NT2/D1 (cell line): ENCODE measurements at regions not wholly inside any gene's neighbourhood (a gene's known extent, or its start where the extent isn't known, plus 50 kb on each side); places are given as distances from the start of the nearest gene placed in this dataset.

Source experiments
- YY1 ChIP-seq: IDR thresholded peaks from 2 replicates; pipeline ENCODE4 v1.6.1; 2011; ENCODE audit not compliant: insufficient read length, insufficient read depth
- ZNF274 ChIP-seq: IDR thresholded peaks from 2 replicates; pipeline ENCODE4 v1.6.1; 2011; ENCODE audit warnings: mild to moderate bottlenecking, low read depth, low read length

DNA sequence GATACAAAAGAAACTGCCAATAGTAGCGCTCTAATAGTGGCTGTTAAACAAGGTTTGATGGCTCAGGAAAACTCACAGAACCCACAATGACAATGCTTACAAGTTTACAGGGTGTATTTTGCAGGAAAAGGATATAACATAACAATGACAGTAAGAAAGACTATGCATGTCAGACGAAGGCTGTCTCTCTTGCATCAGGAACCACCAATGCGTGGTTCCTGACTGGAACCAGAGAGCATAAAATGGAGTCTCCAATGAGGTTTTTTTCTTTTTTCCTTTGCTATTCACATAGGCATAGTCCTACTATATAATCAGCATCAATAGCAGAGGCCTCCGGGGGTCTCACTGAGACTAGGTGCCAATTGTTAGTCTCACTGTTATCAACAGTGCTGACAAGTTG, 120.4 kb upstream of the STEAP1 start:
- TF ChIP-seq YY1 (no peak), ZNF274 (no peak)
